DMS 273 (cell line): ENCODE measurements at regions not wholly inside any gene's neighbourhood (a gene's known extent, or its start where the extent isn't known, plus 50 kb on each side); places are given as distances from the start of the nearest gene placed in this dataset.
"Not testable (repeated sequence)": the region's sequence is repeated elsewhere in the genome, so short reads cannot be mapped to it uniquely, and the experiment has no call there.

Experiments
- DNase-seq: peaks from one replicate; lab custom pipeline; 2025; ENCODE audit not compliant: unreplicated experiment; lab: John Stamatoyannopoulos, UW

DNA sequence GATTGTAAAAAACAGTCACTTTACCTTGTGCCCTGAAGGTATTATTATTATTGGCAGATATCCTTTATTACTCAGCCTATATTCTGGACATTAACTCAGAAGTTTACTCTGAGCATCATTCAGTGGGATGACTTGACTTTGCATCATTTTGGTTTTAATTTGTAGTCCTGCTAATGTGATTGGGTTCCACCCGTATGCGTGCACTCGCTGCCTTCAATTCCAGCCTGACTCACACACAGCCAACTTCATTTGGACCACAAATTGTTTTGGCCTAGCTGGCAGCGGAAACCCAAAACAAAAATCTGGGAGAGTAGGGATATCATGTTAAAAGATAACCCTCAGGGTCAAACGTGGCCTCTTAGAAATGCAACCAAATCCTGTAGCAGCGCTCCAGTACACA is 704.4 kb upstream of the SLC35B3 start:
- peak; percentile 77 for DNase-seq

DNA sequence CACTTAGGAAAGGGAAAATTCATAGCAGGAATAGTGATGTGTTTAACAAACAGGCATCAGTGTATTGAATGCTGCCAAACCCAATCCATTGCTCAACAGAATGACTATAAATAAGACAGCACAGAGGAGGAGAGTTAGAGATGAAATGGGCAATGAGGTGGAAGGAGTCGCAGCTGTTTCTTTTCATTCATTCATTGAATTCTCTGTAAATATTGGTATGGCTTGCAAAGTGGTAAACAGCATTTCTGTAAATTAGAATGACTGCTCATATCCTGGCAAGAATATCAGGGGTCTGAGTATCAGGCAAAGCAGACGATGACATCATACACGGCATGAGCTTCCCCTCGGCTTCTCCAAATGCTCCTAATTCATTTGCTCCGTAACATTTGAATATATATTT is 703.6 kb upstream of the SLC35B3 start:
- DNase-seq: peak; percentile 63

DNA sequence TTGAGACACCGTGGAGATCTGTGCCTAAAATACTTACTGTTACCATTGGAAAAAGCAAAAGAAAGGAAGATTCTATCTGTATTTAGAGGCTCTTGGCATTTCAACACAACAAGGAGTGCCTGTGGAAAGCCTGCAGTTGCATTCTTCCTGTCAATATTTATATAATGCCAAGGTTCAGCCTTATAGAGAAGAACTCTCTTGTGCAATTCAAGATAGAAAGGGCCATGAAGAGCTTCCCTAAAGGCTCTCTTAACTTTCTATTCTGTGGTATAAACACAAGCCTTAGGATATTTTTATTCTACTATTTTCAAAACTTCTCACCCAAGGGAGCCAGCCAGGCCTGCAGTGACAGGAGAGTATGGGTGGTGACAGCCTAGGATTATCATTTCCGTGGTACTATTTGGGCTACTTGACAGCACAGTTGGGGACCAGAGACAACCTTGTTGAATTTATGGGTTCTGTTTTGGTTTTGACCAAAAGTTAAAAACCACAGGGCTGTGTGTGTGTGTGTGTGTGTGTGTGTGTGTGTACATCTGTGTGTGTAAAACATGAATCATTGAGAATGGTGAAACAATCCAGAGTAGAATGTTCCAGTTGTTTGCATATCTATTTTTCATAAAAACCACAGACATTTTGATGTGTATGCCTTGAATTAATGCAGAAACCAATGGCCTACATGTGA is 700.9 kb upstream of the SLC35B3 start:
- no peak for DNase-seq

DNA sequence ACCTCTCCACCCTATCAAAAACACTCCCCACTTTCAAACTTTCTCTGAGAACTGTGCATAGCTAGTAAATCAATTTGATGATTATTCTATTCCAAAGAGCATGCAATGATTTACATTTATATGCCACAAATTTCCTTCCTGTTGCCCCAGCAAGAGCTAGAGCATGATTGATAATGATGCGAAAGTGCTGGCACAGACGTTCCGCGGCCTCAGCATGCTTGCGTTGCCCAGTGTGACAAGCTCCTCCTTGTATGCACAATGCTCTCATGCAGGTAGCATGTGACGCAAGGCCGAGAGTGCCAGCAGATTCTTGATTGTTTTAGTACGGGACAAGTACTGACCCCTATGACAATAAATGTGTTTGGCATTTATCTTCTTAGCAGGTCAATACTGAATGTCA is 696.3 kb upstream of the SLC35B3 start:
- no peak for DNase-seq

DNA sequence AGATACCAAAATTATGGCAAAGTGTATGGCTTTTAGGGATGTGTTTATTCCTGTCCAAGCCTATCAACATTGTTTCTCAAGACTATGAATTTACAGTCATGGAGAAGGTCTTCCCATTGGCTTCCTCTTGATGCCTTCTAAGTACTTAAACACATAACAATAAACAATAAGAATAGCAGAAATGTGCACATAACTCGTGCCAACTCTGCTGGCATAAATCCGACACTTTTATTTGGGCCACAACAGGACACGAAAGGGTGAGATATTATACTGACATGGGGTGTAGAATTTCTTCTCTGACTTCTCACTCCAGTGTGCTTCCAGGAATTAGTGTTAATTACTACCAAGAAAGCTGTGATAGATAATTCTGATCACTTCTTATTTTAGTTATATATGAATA is 695.9 kb upstream of the SLC35B3 start:
- no peak for DNase-seq

- DNase-seq: no peak
Observed at GRCh38 chr6:9128970-9129369, 693.6 kb upstream of the SLC35B3 start.

GRCh38 chr6:9126878-9127560 is 691.7 kb upstream of the SLC35B3 start:
- DNase-seq: peak; percentile 17

- not testable (repeated sequence) for DNase-seq
Observed at GRCh38 chr6:9126034-9126433, 690.7 kb upstream of the SLC35B3 start.

DNA sequence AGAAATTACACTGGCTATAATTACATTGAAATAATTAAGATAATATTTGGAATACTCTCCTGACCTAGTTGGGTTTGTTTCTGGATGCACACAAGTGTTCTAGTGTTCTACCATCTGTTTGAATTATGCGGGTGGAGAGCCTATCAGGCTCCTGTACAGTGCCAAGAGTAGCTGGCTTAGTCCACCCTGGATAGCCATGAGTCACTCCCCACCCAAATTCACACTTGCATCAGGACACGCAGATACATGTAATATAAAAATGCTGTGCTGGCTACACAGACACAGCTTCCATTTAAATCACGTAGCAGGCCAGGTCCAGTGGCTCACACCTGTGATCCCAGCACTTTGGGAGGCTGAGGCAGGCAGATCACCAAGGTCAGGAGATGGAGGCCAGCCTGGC is 686.2 kb upstream of the SLC35B3 start:
- DNase-seq: no peak

GRCh38 chr6:9116026-9116425 is 680.7 kb upstream of the SLC35B3 start:
- no peak for DNase-seq

GRCh38 chr6:9112544-9112943 is 677.2 kb upstream of the SLC35B3 start:
- DNase-seq: no peak

DNA sequence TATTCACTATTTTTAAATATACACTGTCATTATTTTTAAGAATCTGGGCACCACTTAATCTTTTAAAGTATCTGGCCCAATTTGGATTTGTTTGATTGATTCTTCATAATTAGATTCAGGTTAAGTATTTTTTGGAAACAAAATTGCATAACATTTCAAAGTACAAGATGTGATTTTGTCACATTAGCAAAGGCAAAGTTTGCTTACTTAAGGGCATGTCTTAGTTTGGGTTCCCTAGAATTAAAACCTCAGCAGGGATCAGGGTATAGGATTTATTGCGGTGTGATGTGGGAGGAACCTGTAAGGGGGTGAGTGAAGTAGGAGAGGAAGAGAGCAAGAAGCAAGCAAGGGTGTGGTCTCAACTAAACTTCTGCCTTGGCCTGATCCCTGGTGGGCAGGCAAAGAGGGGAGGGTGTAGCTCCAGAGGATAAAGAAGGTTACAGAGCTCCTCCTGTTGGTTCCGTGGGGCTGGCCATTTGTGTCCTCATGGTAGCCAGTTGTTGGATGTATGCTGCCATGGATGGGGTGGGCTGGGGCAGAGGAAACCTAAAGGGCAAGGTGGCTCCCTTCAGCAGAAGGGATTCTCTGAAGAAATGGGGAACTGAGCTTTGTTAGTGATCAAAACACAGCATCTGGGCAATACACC is 668.7 kb upstream of the SLC35B3 start:
- DNase-seq: no peak

- DNase-seq: no peak
Observed at GRCh38 chr6:9101920-9102319, 666.6 kb upstream of the SLC35B3 start.

GRCh38 chr6:9100869-9101580 is 665.7 kb upstream of the SLC35B3 start:
- DNase-seq: no peak

- no peak for DNase-seq
Observed at GRCh38 chr6:9095729-9096128, 660.4 kb upstream of the SLC35B3 start.

DNA sequence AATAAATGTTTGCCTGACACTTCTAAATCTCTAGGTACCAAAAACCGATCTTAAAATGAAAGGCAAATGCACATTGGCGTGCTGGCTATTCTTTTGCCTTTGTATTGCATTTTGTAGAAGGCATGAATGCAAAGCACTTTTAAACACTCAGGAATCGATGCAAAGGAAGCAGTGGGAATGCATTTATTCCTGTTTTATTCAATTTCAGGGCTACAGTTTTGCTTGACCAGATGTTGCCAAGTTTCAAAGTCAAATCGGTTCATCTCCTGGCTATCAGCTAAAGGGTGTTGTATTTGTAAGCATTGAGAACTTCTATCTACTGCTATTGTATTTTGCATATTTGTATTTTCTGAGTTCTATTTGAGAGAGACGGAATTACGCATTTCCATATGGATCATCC is 659.8 kb upstream of the SLC35B3 start:
- no peak for DNase-seq

- no peak for DNase-seq
Observed at GRCh38 chr6:9089724-9090123, 654.4 kb upstream of the SLC35B3 start.

DNA sequence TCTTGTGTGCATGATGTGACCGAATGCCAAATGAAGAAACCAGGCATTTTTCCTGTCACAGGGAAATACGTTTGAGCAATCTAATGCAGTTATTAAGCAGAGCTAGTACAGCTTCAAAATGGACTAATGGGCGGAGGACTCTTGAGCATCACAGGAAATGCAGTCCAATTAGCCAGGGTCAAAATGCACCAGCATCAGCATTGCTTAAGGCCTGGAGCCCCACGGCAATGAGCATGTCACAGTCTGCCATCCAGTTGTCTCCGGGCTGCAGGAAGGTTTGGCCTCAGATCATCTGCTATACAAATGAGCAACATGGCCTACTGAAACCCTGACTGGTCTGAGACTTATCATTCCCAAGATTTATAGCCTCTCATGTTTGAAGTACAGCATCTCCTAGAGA is 652.1 kb upstream of the SLC35B3 start:
- no peak for DNase-seq

DNA sequence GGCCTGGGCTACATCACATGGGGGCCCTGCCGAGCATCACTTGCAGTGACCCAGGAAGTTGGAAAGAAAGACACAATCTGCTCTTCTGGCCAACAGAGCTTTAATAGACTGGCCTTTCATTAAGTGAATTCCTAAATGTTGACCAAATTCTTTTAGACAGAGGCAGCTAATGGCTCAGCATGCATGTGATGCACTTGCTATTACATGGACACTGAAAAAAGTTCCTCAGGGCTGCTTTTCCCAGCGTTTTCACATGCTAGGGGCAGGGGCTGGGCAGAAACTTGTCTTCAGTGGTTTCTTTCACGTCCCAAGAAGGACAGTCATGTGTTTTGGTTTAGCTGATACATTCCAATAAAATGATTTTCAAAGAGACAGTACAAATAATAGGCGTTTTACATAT is 651.0 kb upstream of the SLC35B3 start:
- no peak for DNase-seq

- no peak for DNase-seq
Observed at GRCh38 chr6:9085709-9086070, 650.3 kb upstream of the SLC35B3 start.

- no peak for DNase-seq
Observed at GRCh38 chr6:9085054-9085708, 649.8 kb upstream of the SLC35B3 start.
